CD1c-positive myeloid dendritic cell (primary cell): ENCODE measurements at regions not wholly inside any gene's neighbourhood (a gene's known extent, or its start where the extent isn't known, plus 50 kb on each side); places are given as distances from the start of the nearest gene placed in this dataset.
"Not testable (repeated sequence)": the region's sequence is repeated elsewhere in the genome, so short reads cannot be mapped to it uniquely, and the experiment has no call there.

Experiments used
- DNase-seq: peaks from one replicate; pipeline ENCODE4 v3.0.0-alpha.2; 2016; ENCODE audit errors: extremely low spot score

- no peak for DNase-seq
These were observed 203.2 kb downstream of the LAS1L start for GRCh38 chrX:65331371-65331770.

GRCh38 chrX:65300104-65300809 is 234.3 kb downstream of the LAS1L start:
- DNase-seq, result no peak

GRCh38 chrX:65282905-65283304 is 251.7 kb downstream of the LAS1L start:
- not testable (repeated sequence) for DNase-seq

- no peak for DNase-seq
These were observed 261.4 kb downstream of the LAS1L start for GRCh38 chrX:65273152-65273551.

GRCh38 chrX:65266482-65266881 is 268.1 kb downstream of the LAS1L start:
- DNase-seq, result no peak

GRCh38 chrX:65253817-65254216 is 277.6 kb upstream of the ZC4H2 start:
- no peak for DNase-seq

- no peak for DNase-seq
These were observed 264.9 kb upstream of the ZC4H2 start for GRCh38 chrX:65241059-65241721.

- DNase-seq, result no peak
These were observed 227.3 kb upstream of the ZC4H2 start for GRCh38 chrX:65203545-65203944.

- DNase-seq, result no peak
These were observed 220.6 kb upstream of the ZC4H2 start for GRCh38 chrX:65196758-65197360.

- DNase-seq, result no peak
These were observed 219.4 kb upstream of the ZC4H2 start for GRCh38 chrX:65195621-65196020.

- no peak for DNase-seq
These were observed 218.3 kb upstream of the ZC4H2 start for GRCh38 chrX:65194547-65194946.

GRCh38 chrX:65163325-65163724 is 187.1 kb upstream of the ZC4H2 start:
- DNase-seq, result not testable (repeated sequence)

GRCh38 chrX:65148232-65148631 is 172.0 kb upstream of the ZC4H2 start:
- no peak for DNase-seq

- no peak for DNase-seq
These were observed 160.2 kb upstream of the ZC4H2 start for GRCh38 chrX:65136424-65136823.

- no peak for DNase-seq
These were observed 151.6 kb upstream of the ZC4H2 start for GRCh38 chrX:65127842-65128241.

GRCh38 chrX:65098851-65099250 is 122.6 kb upstream of the ZC4H2 start:
- no peak for DNase-seq

- no peak for DNase-seq
These were observed 117.4 kb upstream of the ZC4H2 start for GRCh38 chrX:65093658-65094057.

- DNase-seq, result no peak
These were observed 97.0 kb upstream of the ZC4H2 start for GRCh38 chrX:65073233-65073632.

- no peak for DNase-seq
These were observed 96.3 kb upstream of the ZC4H2 start for GRCh38 chrX:65072590-65072989.

GRCh38 chrX:65058626-65059025 is 82.4 kb upstream of the ZC4H2 start:
- DNase-seq, result not testable (repeated sequence)

- DNase-seq, result no peak
These were observed 68.8 kb upstream of the ZC4H2 start for GRCh38 chrX:65045001-65045400.

- peak; percentile 4 for DNase-seq
These were observed 59.2 kb upstream of the ZC4H2 start for GRCh38 chrX:65035446-65035770.
